GM23248 (cell line): ENCODE measurements at regions not wholly inside any gene's neighbourhood (a gene's known extent, or its start where the extent isn't known, plus 50 kb on each side); places are given as distances from the start of the nearest gene placed in this dataset.

Source experiments
- EZH2 ChIP-seq: fragments of 200-600 bp; sonication (generic); IDR thresholded peaks from 2 replicates; pipeline ENCODE4 v1.6.1; 2018; ENCODE audit warnings: antibody characterized with exemption, mild to moderate bottlenecking; ENCODE audit not compliant: insufficient read depth, poor library complexity, severe bottlenecking
- EZH2phosphoT487 ChIP-seq: fragments of 200-600 bp; sonication (generic); IDR thresholded peaks from 2 replicates; pipeline ENCODE4 v1.6.1; 2018; ENCODE audit warnings: antibody characterized with exemption, moderate library complexity, mild to moderate bottlenecking, low read depth; ENCODE audit not compliant: insufficient read depth

DNA sequence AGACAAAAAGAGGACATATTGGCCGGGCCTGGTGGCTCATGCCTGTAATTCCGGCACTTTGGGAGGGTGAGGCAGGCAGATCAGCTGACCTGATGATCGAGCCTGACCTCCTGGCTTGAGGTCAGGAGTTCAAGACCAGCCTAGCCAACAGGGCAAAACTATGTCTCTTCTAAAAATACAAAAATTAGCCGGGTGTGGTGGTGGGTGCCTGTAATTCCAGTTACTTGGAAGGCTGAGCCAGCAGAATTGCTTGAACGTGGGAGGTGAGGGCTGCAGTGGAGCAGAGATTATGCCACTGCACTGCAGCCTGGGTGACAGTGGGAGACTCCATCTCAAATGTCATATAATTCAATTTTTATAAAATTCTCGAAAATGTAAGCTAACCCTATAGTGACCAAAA is 84.5 kb downstream of the SEMA4F start:
- TF ChIP-seq EZH2phosphoT487 (no peak), EZH2 (no peak)
